Activated T-cell treated with anti-CD3 and anti-CD28 coated beads for 4 hours (primary cell): ENCODE measurements at regions not wholly inside any gene's neighbourhood (a gene's known extent, or its start where the extent isn't known, plus 50 kb on each side); places are given as distances from the start of the nearest gene placed in this dataset.
"Not testable (repeated sequence)": the region's sequence is repeated elsewhere in the genome, so short reads cannot be mapped to it uniquely, and the experiment has no call there.

Experiments
- DNase-seq: peaks from one replicate; pipeline ENCODE4 v3.0.0-alpha.2; 2020

DNA sequence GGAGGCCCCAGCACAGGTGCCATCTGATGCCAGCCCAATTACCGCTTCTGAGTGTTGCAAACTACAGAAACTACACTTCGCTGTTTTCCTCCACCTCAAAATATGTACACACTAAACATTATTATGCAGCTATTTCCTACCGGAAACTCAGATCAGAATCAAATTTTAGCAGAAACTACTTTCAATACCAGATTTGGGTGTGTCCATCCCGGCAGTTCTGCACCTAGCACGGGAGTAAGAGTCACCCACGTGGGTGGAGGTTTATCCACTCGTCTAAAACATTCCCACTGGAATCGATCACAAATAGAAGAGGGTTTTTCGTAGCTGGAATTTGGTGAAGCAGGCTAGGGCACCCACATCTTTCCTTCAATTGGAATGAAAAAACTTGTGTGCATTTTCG, 214.4 kb upstream of the PRKCQ start:
- no peak for DNase-seq

DNA sequence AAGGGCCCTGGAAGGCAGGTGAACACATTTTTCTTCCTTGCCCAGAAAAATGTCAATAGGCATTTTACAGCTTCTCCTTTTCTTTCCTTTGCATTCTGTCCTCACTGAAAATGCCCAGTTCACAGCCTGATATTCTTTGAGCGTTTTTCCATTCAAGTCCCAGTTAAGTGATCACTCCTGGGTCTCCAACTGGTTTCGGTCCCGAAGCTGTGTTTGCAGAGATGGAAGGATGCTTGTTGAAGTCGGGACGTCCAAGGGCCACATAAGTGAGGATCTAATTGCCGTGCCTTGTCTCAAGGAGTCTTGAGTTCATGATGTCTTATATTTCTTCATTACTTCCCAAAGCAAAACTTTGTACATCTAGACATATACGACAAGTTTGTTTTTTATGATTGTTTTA, 208.7 kb upstream of the PRKCQ start:
- DNase-seq, result no peak

DNA sequence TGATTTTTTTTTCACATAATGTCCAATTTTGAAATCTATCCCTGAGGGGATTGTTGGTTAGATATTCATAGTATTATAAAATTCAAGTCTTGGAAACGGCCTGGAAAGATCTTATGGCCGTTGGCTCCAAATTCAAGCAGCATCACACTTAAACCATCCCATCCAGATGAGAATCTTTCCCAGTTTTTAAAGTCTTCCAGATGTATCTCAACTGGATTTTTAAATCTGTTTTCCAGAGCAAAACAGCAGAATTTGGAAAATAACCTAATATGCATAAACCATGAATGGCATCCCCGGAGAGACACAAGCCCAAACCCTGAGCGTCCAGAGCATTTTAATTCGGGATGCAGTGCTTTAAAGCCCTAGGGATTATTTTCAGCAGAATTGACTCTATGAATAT, 208.2 kb upstream of the PRKCQ start:
- no peak for DNase-seq

DNA sequence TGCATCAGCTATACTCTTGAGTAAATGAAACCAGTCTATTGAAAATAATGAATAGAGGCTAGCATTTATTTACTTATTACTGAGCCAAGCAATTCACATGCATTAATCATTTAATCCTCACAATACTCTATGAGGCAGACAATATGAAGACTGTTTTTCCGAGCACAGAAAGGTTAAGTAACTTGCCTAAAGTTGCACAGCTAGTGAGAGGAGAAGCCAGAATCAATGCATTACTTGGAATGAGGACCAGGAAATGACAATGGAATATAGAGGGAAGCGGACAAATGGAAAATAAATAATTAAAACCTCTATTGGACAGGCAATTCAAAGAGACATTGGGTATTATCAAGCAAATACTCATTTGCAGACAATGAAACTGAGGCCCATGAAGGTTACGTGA, 207.6 kb upstream of the PRKCQ start:
- no peak for DNase-seq

DNA sequence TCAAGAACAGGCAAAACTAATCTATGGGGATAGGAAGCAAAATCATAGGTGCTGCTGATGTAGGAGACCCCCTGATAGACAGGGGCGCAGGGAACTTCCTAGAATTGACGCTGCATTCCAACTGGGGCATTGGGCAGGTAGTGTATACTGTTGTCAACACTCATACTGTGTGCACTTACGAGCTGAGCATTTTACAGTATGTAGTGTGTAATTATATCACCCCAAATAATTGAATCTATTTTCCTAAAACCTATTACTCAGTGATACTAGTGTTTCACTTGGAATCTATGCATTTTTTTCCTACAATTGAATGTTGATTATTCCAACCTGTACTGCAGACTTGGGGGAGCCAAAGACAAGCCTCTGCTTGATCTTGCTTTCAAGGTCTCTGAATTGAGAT, 207.0 kb upstream of the PRKCQ start:
- DNase-seq, result no peak

DNA sequence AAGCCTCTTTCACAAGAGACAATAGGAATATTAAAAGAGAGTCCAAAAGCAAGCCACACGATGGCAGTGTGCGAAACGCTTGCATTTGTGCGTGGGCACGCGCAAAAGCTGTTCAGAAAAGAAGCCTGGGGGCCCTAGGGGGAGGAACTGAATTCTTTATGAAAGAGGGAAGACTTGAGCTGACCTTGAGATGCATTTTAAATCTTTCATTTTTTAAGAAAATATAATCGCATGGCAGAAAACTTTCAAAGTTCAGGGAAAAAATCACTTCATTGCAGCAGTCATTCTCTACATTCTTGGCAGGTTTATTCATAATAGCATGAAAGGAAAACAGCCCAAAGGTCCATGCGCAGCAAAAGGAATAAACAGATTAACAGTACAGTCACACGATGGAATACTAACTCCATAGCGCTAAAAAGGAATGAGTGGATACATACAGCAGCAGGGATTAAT, 206.5 kb upstream of the PRKCQ start:
- no peak for DNase-seq

DNA sequence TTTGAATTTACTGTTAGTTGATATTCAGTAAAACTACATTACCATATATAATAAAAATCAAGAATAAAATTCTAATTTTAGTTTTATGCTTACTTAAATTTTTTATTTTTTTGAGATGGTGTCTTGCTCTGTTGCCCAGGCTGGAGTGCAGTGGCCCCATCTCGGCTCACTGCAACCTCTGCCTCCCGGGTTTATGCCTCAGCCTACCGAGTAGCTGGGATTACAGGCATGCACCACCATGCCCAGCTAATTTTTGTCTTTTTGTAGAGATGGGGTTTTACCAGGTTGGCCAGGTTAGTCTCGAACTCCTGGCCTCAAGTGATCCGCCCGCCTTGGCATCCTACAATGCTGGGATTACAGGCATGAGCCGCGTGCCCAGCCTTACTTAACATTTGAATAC, 204.4 kb upstream of the PRKCQ start:
- DNase-seq, result not testable (repeated sequence)

DNA sequence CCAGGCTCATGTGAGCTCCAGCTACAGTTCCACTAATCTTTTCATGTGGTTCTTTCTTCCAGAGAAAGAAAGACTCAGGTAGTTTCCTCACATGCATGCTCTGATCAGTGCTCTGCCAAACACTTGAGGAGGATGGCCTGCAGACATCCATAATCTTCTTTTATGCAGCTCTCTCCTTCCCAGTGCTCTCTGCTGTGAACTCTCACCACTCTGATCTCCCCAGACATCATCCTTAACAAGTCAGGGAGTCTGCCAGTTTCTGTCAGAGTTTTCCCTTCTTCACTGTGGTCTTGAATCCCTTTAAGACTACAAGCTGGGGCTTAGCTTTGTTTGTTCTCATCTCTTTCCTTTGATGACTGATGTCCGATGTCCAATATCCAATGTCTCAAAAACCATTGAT, 203.4 kb upstream of the PRKCQ start:
- DNase-seq, result no peak

DNA sequence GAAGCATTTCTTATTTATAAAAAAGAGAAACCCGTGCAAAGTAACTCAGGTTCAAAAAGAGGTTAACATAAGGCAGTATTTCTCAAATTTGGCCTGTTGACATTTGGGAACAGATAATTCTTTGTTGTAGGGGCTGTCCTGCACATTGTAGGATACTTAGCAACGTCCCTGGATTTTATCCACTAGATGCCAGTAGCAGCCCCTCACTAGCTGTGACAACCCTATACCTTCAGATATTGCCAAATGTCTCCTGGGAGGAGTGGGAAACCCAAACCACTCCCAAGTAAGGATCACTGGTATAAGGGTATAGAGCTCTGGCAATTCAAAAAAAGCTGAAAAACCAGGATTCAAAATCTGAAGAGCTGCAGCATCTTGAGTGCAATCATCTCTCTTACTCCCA, 202.3 kb upstream of the PRKCQ start:
- DNase-seq, result no peak

DNA sequence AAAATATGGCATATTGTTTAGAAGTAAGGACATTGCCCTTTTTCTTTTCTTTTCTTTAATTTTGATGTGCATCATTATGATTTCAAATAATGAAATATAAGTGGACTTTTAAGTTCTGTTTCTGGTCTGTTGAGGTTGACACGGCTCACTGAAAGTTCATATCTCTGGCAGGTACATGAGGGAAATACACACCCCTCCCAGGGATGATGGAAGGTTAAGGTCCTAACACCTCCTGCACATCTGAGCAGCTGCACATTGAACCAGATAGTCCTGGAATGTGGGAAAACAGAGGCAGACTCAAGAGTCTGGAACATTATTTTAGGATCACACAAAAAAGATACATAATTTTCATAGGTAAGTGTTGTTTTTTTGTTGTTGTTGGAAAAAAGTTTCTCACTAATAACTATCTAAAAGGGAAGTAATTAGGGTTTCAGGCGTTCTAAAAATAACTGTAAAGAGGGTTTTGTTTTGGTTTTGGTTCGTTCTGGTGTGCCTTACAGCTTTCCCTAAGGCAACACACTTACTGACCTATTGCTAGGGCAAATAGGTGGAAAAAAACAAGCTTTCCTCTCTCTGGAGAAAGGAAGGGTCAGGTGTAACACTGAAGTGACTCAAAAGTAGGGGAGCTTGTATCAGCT, 201.2 kb upstream of the PRKCQ start:
- DNase-seq, result no peak

DNA sequence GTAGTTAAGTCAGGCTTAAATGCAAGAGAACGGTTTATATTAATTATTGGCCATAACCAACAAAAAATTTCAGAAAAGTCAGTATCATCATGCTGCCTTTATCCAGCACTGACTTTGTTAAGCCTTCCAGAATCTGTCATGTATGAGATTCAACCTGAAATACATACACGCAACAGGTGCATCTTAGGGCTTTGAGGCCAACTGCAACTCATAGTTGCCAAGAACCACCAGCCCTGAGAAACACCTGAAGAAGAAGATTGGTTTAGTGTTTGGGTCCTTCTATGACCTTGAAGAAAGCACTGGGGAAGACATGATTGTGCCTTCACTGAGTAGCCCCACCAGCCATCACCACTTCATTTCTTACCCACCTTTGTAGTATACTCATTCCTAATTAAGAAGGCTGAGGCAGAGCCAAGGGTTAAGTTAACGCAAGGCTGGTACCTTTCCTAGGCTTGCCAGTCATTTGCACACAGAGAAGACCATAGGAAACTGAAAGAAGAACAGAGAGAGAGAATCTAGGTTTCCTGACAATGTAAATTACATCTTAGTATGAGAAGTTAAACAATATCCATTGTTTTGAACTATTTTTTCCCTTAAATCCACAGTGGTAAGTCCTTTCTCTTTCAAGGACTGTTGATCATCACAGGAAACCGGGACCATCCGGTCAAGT, 200.1 kb upstream of the PRKCQ start:
- no peak for DNase-seq

DNA sequence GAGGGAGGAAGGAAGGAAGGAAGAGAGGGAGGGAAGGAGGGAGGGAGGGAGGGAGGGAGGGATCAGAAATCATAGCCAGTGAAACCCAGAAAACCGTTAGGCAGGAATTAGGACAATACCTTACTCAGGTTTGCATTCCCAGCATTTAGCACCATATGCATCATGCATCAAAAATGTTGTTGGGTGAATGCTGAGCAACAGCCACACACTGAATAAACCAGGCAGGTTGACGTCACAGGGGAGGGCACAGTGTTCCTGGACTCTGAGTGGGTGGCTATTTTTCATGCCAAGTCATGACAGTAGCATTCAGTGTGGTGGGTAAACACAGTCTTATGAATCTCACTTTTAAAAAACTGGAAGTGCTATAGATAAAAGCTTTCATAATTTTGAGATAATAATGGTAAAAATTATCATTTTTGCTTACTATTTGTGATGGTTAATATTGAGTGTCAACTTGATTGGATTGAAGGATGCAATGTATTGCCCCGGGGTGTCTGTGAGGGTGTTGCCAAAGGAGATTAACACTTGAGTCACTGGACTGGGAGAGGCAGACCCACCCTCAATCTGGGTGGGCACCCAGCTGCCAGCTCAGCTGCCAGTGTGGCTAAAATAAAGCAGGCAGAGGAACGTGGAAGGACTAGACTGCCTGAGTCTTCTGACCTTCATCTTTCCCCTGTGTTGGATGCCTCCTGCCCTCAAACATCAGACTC, 199.1 kb upstream of the PRKCQ start:
- DNase-seq, result no peak

DNA sequence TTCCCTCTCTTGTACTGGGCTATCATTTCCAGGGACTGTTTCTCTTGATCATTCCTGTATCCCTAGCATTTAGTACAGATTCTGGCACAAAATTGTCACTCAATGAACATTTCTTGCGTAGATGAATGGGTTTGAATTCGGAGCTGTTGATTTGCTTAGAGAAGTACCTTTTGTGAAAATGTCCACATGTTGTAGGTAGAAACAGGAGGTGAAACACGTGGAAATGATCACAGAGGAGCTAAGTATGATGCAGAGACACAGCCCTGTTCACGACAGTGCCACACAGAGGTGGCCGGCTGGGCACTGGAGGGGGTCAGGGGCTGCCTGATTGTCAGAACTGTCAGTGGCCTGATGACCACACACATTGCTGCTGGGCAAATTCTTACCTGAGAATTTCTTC, 196.1 kb upstream of the PRKCQ start:
- DNase-seq, result no peak

DNA sequence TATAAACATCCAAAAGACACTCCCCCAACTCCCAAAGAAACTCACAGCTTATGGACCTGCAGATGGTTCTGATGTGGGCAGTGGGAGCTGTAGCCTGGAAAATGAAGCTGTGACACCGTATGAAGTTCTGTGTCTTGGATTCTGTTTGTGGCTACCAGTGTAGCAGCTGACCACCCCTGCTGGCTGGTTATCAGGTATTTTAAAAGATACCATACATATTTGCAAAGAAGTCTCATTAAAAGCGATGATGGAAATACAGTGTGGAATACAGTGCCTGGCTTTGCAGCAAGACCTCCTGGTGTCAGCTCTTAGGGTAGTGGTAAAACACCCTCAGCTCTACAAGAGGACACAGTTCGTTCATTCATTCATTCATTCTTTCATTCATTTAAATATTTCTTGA, 194.3 kb upstream of the PRKCQ start:
- no peak for DNase-seq

DNA sequence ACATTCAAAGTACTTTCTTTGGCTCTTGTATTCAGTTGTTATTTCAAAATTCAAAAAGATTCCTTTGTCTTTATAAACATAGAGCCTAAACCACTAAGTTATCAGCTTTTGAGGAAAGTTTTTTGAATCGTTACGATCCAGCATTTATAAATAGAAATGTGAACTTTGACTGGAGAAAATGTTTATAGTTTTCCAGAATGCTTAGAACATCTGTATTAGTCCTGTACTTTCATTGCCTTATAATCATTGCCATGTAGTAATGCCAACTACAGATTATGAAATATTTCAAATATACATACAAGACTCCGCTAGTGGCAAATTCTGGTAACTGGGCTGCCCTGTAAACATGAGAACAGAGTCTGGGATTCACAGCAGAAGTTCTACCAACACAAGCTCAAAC, 191.3 kb upstream of the PRKCQ start:
- no peak for DNase-seq

DNA sequence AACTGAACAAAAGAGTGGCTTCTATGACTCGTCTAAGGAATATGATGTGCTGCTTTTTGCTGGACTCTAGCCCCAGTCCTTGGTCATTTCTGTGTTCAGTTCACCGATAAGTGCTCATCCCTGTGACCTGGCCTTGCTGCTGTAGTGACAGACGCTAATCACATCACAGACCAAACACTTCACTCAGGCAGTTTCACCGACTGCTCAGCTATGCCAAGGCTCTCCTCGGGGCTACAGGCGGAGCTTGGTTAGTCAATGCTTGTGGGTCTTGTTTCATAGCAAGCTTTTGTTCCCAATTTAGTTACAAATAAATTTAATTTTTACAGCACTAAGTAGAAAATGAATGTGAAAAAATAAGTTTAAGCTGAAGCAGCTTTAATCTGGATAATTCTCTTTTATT, 190.8 kb upstream of the PRKCQ start:
- DNase-seq, result no peak

DNA sequence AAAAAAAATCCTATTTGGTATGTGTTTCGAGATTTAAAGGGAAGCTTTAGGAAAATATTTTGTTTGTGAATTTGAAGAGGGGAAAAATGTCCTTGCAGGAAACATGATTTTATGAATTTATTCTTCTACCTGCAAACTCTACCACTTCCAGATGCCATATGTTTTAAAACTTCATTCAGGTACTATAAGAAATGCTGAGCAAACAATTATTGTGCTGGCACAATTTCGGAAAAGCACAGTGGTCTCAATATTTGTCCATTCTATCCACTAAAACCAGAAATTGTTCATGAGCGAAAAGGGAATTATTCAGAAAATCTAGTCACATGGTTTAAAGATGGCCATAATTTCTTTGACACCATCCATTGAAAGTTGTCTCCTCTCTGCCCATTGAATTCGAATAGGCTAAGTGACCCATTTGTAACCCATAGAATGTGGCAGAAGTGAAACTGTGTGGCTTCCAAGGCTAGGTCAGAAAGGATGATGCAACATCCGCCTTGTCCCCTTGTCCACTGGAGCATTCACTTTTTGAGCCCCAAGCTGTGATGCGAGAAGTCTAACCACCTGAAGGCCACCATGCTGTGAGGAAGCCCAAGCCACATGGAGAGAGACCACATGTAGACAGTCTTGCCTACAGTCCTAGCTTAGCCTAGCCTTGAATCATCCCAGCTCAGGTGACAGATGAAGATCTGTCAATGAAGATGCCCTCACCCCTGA, 189.8 kb upstream of the PRKCQ start:
- no peak for DNase-seq

DNA sequence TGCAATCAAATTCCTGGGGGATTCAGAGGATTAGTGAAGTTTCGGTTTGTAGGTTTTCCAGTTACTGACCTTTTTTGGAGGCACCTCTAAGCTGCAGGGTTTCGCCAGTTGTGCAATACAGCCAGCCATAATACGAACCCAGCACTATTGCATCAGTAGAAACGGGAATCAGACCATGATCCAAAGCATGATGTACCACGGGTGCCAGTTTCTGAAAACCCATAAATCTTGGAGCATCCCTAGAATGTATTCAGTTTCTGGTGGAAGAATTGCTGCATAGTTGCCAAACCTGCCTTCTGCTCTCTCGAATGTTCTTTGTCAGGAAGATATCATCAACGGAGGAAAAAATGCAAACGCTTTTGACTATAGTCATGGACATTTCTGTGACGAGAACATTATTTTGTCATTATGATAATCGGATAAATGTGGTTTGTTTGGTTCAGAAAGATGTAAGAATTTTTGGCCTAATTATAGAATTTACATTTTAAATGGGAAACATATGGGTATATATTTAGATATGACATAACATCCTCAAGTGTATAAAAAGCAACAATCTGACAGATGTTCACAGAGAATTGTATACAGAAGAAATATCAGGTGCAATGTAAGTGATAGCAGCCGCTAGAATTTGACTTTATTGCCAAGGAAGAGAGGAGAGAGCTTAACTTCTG, 186.2 kb upstream of the PRKCQ start:
- DNase-seq, result no peak

DNA sequence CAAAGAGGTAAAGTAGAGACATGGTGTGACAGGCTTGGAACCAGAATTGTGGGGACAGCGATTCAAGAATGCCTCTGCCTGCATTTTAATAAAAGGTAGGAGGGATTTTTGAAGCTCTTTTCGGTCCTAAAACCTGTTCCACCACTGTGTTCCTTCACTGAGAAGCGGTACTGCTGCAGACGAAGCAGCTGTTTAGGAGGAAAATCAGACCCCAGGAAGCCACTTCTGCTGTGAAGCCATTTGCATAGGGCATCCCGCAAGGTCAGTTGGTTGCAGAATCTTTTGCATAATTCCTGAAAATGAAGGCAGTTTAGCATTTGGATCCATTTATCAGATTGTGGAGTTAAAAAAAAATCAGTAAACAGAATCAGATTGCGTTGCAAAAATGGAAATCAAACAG, 183.3 kb upstream of the PRKCQ start:
- DNase-seq, result no peak

DNA sequence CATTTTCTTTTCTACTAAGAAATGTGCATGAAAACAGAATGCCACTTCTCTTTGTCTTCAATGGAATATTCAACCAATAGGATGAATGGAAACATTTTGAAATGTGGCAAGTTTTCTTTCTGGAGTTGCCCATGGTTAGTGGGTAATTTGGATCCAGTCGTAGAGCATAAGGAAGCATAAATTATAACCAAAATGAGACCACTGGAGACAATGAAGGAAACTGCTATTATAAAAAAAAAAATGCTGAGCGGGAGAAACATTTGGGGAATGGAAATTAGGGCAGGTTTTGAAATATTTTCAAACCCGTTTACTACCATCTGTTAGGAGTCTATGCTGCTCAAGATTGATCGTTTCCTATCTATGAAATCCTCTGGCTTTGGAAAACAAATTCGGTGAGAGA, 182.9 kb upstream of the PRKCQ start:
- no peak for DNase-seq

DNA sequence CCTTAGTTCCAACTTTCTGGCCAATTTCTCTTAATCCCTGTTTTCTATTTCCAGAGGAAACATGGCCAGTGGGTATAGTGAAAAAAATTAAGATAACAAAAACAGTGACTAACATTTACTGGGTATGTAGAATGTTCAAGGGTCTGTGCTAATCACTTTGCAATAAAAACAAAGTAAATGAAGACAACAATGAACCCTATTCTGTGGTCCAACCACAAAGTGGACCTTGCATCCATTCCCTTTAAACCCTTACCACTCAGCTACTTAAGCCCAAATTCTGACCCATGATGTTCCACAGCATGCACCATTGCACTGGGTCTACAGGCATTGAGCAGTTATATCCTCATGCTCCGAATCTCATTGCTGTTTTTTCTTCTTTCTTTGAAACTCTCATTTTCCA, 179.9 kb upstream of the PRKCQ start:
- DNase-seq, result no peak

DNA sequence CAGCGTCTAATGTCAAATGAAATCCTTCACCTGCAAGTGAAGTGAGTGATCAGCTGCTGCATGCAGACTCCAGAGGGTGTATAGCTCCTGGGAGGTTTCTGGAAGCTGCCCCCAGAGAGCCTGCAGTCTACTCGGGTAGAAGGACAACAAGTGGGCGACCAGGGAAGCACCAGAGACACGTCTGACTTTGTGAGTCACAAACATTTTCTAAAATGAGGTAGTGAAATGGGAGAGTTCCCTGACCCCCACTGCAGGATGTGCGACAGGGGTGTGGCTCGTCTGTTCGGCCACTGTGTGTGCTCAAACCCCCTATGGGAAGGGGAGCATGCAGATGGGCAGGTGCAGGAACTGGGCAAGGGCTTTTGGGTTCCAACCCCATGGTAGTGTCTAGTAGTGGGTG, 177.1 kb upstream of the PRKCQ start:
- no peak for DNase-seq

DNA sequence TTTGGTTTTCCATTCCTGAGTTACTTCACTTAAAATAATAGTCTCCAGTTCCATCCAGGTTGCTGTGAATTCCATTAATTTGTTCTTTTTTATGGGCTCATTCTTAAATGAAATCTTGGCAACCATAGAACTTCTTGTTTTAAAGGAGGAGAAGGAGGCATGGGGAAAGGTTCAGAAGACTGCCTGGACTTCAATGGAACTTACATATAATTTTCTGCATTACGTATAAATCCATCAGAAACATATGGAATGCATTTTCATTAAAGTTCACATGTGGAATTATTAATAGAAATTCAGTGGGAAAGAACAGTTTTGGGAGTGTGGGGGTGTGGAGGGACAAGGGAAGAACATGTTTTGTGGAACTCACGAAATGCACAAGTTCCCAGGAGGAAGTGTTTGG, 176.6 kb upstream of the PRKCQ start:
- no peak for DNase-seq
